Psoas muscle (tissue), 7 donors: ENCODE measurements at regions not wholly inside any gene's neighbourhood (a gene's known extent, or its start where the extent isn't known, plus 50 kb on each side); places are given as distances from the start of the nearest gene placed in this dataset.

ENCODE experiments used
- ATAC-seq, 4 donors: fragments of 200-7000 bp; cut with Tn5 transposase; one replicate each; pipeline ENCODE4 v1.9.1; 2020; ENCODE audit warnings: moderate library complexity in 3 of 4, mild to moderate bottlenecking in 2 of 4
- DNase-seq, 2 donors: peaks; one replicate each; pipeline ENCODE4 v3.0.0-alpha.2; 2020
- H3K27ac ChIP-seq: fragments of 200-600 bp; one replicate; pipeline ENCODE4 v1.8.0; 2022
- H3K27me3 ChIP-seq, 3 donors: fragments of 200-600 bp in 1 of 3; one replicate each; pipeline versions ENCODE4 v1.6.1 to v1.8.0; 2013 to 2022; ENCODE audit warnings: low read length in 2 of 3, mild to moderate bottlenecking in 2 of 3, moderate library complexity in 1 of 3; ENCODE audit not compliant: insufficient read depth in 3 of 3
- H3K36me3 ChIP-seq, 2 donors: fragments of 200-600 bp in 1 of 2; one replicate each; pipeline versions ENCODE4 v1.6.1 to v1.8.0; 2013 to 2022; ENCODE audit warnings: low read depth in 1 of 2, mild to moderate bottlenecking in 1 of 2, moderate library complexity in 1 of 2; ENCODE audit not compliant: insufficient read depth in 1 of 2
- H3K4me1 ChIP-seq: fragments of 200-600 bp; one replicate; pipeline ENCODE4 v1.8.0; 2022
- H3K4me3 ChIP-seq: fragments of 200-600 bp; one replicate; pipeline ENCODE4 v1.8.0; 2022; ENCODE audit warnings: mild to moderate bottlenecking
- H3K9me3 ChIP-seq: fragments of 200-600 bp; one replicate; pipeline ENCODE4 v1.8.0; 2022
- WGBS, 3 donors: extraction: QIAGEN DNeasy Blood & Tissue Kit; methylation state at CpG; one replicate each; pipeline versions ENCODE4 v1.1.6 to v1.1.7; 2013; 5-methylcytosine and 5-hydroxymethylcytosine counted together
- intact Hi-C, 2 donors: fragments of 100-400 bp; cut with DNase I; formaldehyde crosslinking; loops; one replicate each; pipeline versions ENCODE4 v1.11.0 to v1.14.2; 2022
- TF ChIP-seq, protein P1 (sequence below): fragments of 200-600 bp; IDR thresholded peaks from one replicate; pipeline ENCODE4 v1.8.0; 2022; ENCODE audit warnings: antibody characterized with exemption
- donor health status: healthy with polysubstance abuse.
- donor health status: DM: no; HTN: no; CAD: no; lungs with moderate emphysema.
- donor health status: Bipolar disorder and iron deficiency.
- donor health status: healthy.
- donor health status: DM: yes; HTN: yes; CAD: no.
- donor health status: DM: no; HTN: no; CAD: no.
- donor health status: DM: yes; HTN: yes; CAD: no.

DNA sequence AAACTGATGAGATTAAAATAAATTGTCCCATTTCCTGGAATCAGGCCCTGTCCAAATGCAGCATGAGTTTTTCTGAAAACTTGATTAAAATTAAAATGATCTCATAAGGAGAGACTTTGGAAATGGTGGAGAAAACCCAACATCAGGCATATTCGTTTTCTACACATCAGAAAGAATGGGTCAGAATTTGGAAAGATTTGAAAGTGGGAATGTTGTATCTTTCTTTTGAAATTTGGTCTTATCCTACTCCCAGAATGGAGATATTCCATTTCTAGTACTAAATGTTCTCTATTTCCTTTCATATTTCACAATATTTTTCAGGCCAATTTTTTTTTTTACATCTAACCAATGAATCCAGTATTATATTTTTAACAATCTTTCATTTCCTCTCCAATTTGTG is 223.9 kb upstream of the RXFP2 start:
- ATAC-seq (no peak), DNase-seq (no peak)
- no peaks in the 10 kb centered on the region for H3K36me3 ChIP-seq
- no peaks in the 10 kb centered on the region for H3K9me3 ChIP-seq
- TF ChIP-seq, protein P1, sequence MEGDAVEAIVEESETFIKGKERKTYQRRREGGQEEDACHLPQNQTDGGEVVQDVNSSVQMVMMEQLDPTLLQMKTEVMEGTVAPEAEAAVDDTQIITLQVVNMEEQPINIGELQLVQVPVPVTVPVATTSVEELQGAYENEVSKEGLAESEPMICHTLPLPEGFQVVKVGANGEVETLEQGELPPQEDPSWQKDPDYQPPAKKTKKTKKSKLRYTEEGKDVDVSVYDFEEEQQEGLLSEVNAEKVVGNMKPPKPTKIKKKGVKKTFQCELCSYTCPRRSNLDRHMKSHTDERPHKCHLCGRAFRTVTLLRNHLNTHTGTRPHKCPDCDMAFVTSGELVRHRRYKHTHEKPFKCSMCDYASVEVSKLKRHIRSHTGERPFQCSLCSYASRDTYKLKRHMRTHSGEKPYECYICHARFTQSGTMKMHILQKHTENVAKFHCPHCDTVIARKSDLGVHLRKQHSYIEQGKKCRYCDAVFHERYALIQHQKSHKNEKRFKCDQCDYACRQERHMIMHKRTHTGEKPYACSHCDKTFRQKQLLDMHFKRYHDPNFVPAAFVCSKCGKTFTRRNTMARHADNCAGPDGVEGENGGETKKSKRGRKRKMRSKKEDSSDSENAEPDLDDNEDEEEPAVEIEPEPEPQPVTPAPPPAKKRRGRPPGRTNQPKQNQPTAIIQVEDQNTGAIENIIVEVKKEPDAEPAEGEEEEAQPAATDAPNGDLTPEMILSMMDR = no peak
- WGBS, 3 donors = 22 to 30% (median 25%) methylated on average over 1 of the region's 1 CpG
- no peaks in the 10 kb centered on the region for H3K4me1 ChIP-seq
- no peaks in the 10 kb centered on the region for H3K27me3 ChIP-seq
- intact Hi-C loops = no loop called here
- no peak overlapping the region for H3K4me3 ChIP-seq
- no peak overlapping the region for H3K27ac ChIP-seq

DNA sequence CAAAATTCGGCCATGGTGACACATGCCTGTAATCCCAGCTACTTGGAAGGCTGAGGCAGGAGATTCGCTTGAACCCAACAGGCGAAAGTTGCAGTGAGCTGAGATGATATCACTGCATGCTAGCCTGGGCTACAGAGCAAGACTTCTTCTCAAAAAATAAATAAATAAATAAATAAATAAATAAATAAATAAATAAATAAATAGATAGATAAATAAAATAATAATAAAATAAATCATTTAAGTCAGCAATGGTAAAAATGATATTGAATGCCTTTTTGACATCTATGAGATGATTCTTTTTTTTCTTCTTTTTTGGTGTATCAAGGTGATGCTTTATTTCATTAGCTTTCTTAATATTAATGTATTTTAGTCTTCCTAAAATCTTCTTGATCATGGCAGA is 221.7 kb upstream of the RXFP2 start:
- Histone ChIP-seq H3K36me3 (no peaks in the 10 kb centered on the region), H3K27ac (no peak overlapping the region), H3K4me1 (no peaks in the 10 kb centered on the region), H3K27me3 (no peaks in the 10 kb centered on the region), H3K4me3 (no peak overlapping the region), H3K9me3 (no peaks in the 10 kb centered on the region)
- intact Hi-C loops = no loop called here
- no peak for DNase-seq
- 92 to 95% (median 93%) methylated on average over 3 of the region's 3 CpGs for WGBS, 3 donors
- TF ChIP-seq, protein P1 = no peak
- ATAC-seq = no peak

DNA sequence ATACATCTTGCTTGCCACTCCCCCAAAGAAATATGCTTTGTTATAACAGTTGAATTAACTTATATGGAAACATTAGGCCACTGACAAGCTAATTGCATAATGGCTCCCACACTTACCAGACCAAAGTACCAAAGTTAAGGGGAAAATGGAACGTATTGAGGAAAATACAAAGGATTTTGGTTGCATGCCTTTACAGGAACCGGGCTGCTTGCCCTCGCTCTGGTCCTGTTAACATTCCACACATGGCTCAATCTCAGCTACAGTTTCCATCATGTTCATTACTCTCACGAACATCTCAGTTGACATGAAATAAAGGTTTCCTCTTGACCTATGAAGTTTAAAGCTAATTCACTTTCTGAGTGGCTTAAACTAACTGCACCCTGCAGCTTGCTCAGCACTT is 220.7 kb upstream of the RXFP2 start:
- TF ChIP-seq, protein P1 = no peak
- Histone ChIP-seq H3K9me3 (no peaks in the 10 kb centered on the region), H3K4me3 (no peak overlapping the region), H3K36me3 (no peaks in the 10 kb centered on the region), H3K27ac (no peak overlapping the region), H3K4me1 (no peaks in the 10 kb centered on the region), H3K27me3 (no peaks in the 10 kb centered on the region)
- WGBS, 3 donors = 40 to 50% (median 47%) methylated on average over 4 of the region's 4 CpGs
- intact Hi-C loops = no loop called here
- DNase-seq = no peak
- ATAC-seq = no peak

DNA sequence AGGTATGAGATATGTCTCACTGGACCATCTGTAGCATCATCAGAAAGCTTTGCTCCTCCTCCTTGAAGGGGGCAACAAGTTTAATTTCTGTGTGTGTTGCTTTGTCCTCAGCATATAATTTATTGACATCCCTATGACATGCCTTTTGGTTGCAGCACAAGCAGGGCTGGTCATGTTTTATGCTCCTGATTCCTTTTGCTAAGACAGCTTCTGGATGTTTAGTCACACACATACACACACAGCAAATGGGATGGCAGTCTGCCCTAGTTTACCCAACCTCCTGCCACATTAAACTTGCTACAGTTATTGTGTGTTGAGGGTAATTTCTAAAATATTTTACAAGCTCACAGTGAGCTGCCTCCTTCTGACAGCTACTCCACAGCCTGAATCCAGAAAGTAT is 217.9 kb upstream of the RXFP2 start:
- intact Hi-C loops = no loop called here
- TF ChIP-seq, protein P1 = no peak

DNA sequence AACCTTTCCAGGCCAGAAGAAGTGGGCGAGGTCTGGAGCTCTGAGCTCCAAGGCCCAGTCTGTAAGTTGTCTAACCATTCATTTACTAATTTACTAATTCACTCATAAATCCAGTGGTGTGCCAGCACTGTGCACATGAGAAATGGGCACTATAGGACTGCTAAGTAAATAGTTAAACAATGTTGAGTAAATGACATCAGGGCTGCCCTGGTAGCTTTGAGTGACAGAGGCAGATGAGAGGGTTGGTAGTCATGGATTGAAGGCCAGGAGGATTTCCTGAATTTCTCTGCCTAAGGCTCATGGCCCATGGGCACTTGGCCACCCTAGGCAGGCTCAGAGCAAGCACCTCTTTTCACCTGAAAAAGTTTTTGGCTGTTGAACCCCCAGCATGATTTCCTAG is 216.9 kb upstream of the RXFP2 start:
- WGBS, 3 donors = 26 to 48% (median 45%) methylated on average over 1 of the region's 1 CpG
- peak in 2 of 4 donors; percentile 27 to 48 for ATAC-seq

More for the DNA sequence above, 217.9 kb upstream of the RXFP2 start:
- H3K9me3 ChIP-seq = no peaks in the 10 kb centered on the region
- DNase-seq = no peak
- H3K27ac ChIP-seq = no peak overlapping the region
- H3K36me3 ChIP-seq = no peaks in the 10 kb centered on the region
- H3K27me3 ChIP-seq = no peaks in the 10 kb centered on the region
- no peak overlapping the region for H3K4me3 ChIP-seq
- no peak for ATAC-seq
- H3K4me1 ChIP-seq = no peaks in the 10 kb centered on the region

More for the DNA sequence above, 216.9 kb upstream of the RXFP2 start:
- Histone ChIP-seq H3K27ac (no peak overlapping the region), H3K9me3 (no peaks in the 10 kb centered on the region), H3K27me3 (no peaks in the 10 kb centered on the region), H3K4me1 (no peaks in the 10 kb centered on the region), H3K36me3 (no peaks in the 10 kb centered on the region), H3K4me3 (no peak overlapping the region)
- TF ChIP-seq, protein P1 = no peak
- no peak for DNase-seq
- intact Hi-C loops = no loop called here
